HG03159 (cell line): ENCODE measurements at regions not wholly inside any gene's neighbourhood (a gene's known extent, or its start where the extent isn't known, plus 50 kb on each side); places are given as distances from the start of the nearest gene placed in this dataset.

ENCODE experiments used
- ATAC-seq: cut with Tn5 transposase; IDR thresholded peaks from one replicate; pipeline ENCODE4 v1.9.1; 2021; ENCODE audit warnings: mild to moderate bottlenecking, moderate library complexity; ENCODE audit not compliant: unreplicated experiment

- ATAC-seq, result no peak
Measured at GRCh38 chr1:4010814-4011605, 110.9 kb upstream of the C1orf174 start.

- no peak for ATAC-seq
Measured at GRCh38 chr1:4016351-4017130, 116.5 kb upstream of the C1orf174 start.

GRCh38 chr1:4017636-4018365 is 117.7 kb upstream of the C1orf174 start:
- ATAC-seq, result no peak

- ATAC-seq, result no peak
Measured at GRCh38 chr1:4018466-4019146, 118.5 kb upstream of the C1orf174 start.

- ATAC-seq, result no peak
Measured at GRCh38 chr1:4019147-4019521, 119.1 kb upstream of the C1orf174 start.

GRCh38 chr1:4019606-4020331 is 119.7 kb upstream of the C1orf174 start:
- ATAC-seq, result no peak

GRCh38 chr1:4020449-4020848 is 120.4 kb upstream of the C1orf174 start:
- no peak for ATAC-seq

GRCh38 chr1:4021136-4021973 is 121.3 kb upstream of the C1orf174 start:
- no peak for ATAC-seq

GRCh38 chr1:4021974-4022268 is 121.8 kb upstream of the C1orf174 start:
- no peak for ATAC-seq

- ATAC-seq, result no peak
Measured at GRCh38 chr1:4022715-4023114, 122.6 kb upstream of the C1orf174 start.

- ATAC-seq, result no peak
Measured at GRCh38 chr1:4023678-4024077, 123.6 kb upstream of the C1orf174 start.

- no peak for ATAC-seq
Measured at GRCh38 chr1:4024811-4025210, 124.7 kb upstream of the C1orf174 start.

- no peak for ATAC-seq
Measured at GRCh38 chr1:4025752-4026151, 125.7 kb upstream of the C1orf174 start.

GRCh38 chr1:4027008-4027407 is 126.9 kb upstream of the C1orf174 start:
- no peak for ATAC-seq

- peak; percentile 89 for ATAC-seq
Measured at GRCh38 chr1:4027492-4028138, 127.5 kb upstream of the C1orf174 start.

GRCh38 chr1:4028139-4028501 is 128.0 kb upstream of the C1orf174 start:
- no peak for ATAC-seq

- ATAC-seq, result no peak
Measured at GRCh38 chr1:4029376-4029775, 129.3 kb upstream of the C1orf174 start.

- ATAC-seq, result no peak
Measured at GRCh38 chr1:4032571-4032970, 132.5 kb upstream of the C1orf174 start.

- no peak for ATAC-seq
Measured at GRCh38 chr1:4033129-4033676, 133.1 kb upstream of the C1orf174 start.
